ENCODE measurements at regions not wholly inside any gene's neighbourhood (a gene's known extent, or its start where the extent isn't known, plus 50 kb on each side); places are given as distances from the start of the nearest gene placed in this dataset.

GRCh38 chr20:12458241-12458640, 540.5 kb downstream of the BTBD3 start (continued):
- no peak for TF ChIP-seq NRF1 (conservative IDR thresholded peaks at IDR 0.05 in 1 of 2, IDR thresholded peaks at IDR 0.05 in 1 of 2)

GRCh38 chr20:12464036-12464435, 544.7 kb upstream of the SPTLC3 start:
- whole genome bisulfite sequencing (ENCODE audit: insufficient coverage, low coverage, missing lambda C conversion rate) = 0% methylated on average over 3 of the region's 3 CpGs
- H3K4me1 ChIP-seq (replicated peaks in 1 of 2; ENCODE audit: control insufficient read depth in 2 of 2, insufficient read depth in 2 of 2, low read length in 2 of 2) = no peaks in the 10 kb centered on the region
- intact Hi-C loops (cut with micrococcal nuclease) (no loop called here), in situ Hi-C loops (cut with MboI) (no loop called here)
- BruUV-seq (replicated peaks) = no TSS peak
- no peaks in the 10 kb centered on the region for H4K20me1 ChIP-seq (replicated peaks; ENCODE audit: control insufficient read depth, insufficient read depth, low read length)
- ATAC-seq = no peak
- no peak for DNase-seq (ENCODE audit: extremely low read depth in 1 of 4, low spot score in 3 of 4)
- H3K27ac ChIP-seq (ENCODE audit: extremely low read depth, low read depth, low read length) = no peak overlapping the region
- no peak overlapping the region for H3K4me3 ChIP-seq
- no peak overlapping the region for H2AFZ ChIP-seq (ENCODE audit: low read depth, low read length)
- FAIRE-seq = no peak
- no peaks in the 10 kb centered on the region for H3K27me3 ChIP-seq (ENCODE audit: control insufficient read depth in 2 of 2, insufficient read depth in 2 of 2, low read length in 2 of 2)
- no peak overlapping the region for H3K9ac ChIP-seq (ENCODE audit: insufficient read depth in 1 of 2, low read depth in 2 of 2, low read length in 2 of 2)
- no peaks in the 10 kb centered on the region for H3K9me1 ChIP-seq (ENCODE audit: control insufficient read depth, insufficient read depth, low read length)
- ChIA-PET CTCF (ENCODE audit: low intra/inter-chr PET ratio) (no interaction called here), POLR2A (no interaction called here)
- no peaks in the 10 kb centered on the region for H3K36me3 ChIP-seq (ENCODE audit: control insufficient read depth, insufficient read depth, low read length)
- no peaks in the 10 kb centered on the region for H3K9me3 ChIP-seq (replicated peaks; ENCODE audit: control insufficient read depth, insufficient read depth, low read depth, low read length)
- no peaks in the 10 kb centered on the region for H3K79me2 ChIP-seq (ENCODE audit: control insufficient read depth, insufficient read depth, low read length)
- no peak overlapping the region for H3K4me2 ChIP-seq (ENCODE audit: insufficient read depth, low read length)
- TF ChIP-seq BMI1 (IDR thresholded peaks at IDR 0.05; ENCODE audit: low read length) (no peak), ZNF41 (CRISPR knock-in tag; conservative IDR thresholded peaks at IDR 0.05) (no peak), ZNF444 (CRISPR knock-in tag; IDR thresholded peaks at IDR 0.05) (no peak), ZNF316 (IDR thresholded peaks at IDR 0.05) (no peak), TSHZ1 (CRISPR knock-in tag; IDR thresholded peaks at IDR 0.05) (no peak), THRA (IDR thresholded peaks at IDR 0.05) (no peak), NFE2L1 (tag; IDR thresholded peaks at IDR 0.05; ENCODE audit: borderline replicate concordance, low read depth) (no peak), DMBX1 (CRISPR knock-in tag; IDR thresholded peaks at IDR 0.05; ENCODE audit: borderline replicate concordance) (no peak), POLR2AphosphoS2 (IDR thresholded peaks at IDR 0.05; ENCODE audit: low read length) (no peak), GTF2B (IDR thresholded peaks at IDR 0.05; ENCODE audit: extremely low read depth, insufficient read length) (no peak), LEF1 (IDR thresholded peaks at IDR 0.05) (no peak), ZNF133 (CRISPR knock-in tag; IDR thresholded peaks at IDR 0.05) (no peak), ARID3B (CRISPR knock-in tag; IDR thresholded peaks at IDR 0.05; ENCODE audit: borderline replicate concordance) (no peak)
